GM12891 (cell line): ENCODE measurements at regions not wholly inside any gene's neighbourhood (a gene's known extent, or its start where the extent isn't known, plus 50 kb on each side); places are given as distances from the start of the nearest gene placed in this dataset.

Experiments
- PAX5 ChIP-seq: IDR thresholded peaks from 2 replicates; pipeline ENCODE4 v1.6.1; 2011; ENCODE audit warnings: low read length, moderate library complexity, mild to moderate bottlenecking; ENCODE audit not compliant: insufficient read depth, severe bottlenecking
- POLR2A ChIP-seq: IDR thresholded peaks from 2 replicates; pipeline ENCODE4 v1.6.1; 2011; ENCODE audit warnings: low read depth, low read length, control low read depth
- POLR2AphosphoS5 ChIP-seq: IDR thresholded peaks from 2 replicates; pipeline ENCODE4 v1.6.1; 2011; ENCODE audit warnings: low read depth, low read length, control low read depth
- POU2F2 ChIP-seq: IDR thresholded peaks from 2 replicates; pipeline ENCODE4 v1.6.1; 2011; ENCODE audit warnings: low read depth, mild to moderate bottlenecking, control low read depth, low read length, moderate library complexity
- SPI1 ChIP-seq: IDR thresholded peaks from 2 replicates; pipeline ENCODE4 v1.6.1; 2011; ENCODE audit warnings: low read depth, low read length, control low read depth
- TAF1 ChIP-seq: IDR thresholded peaks from 2 replicates; pipeline ENCODE4 v1.6.1; 2011; ENCODE audit warnings: low read depth, low read length, control low read depth

GRCh38 chr5:157955541-157956172 lies 96.7 kb upstream of the CLINT1 start:
- no peak for TF ChIP-seq POLR2AphosphoS5
- TF ChIP-seq POLR2A = no peak
- TF ChIP-seq TAF1 = no peak
- TF ChIP-seq SPI1 = no peak
- no peak for TF ChIP-seq PAX5
- TF ChIP-seq POU2F2 = no peak
